GM12891 (cell line): ENCODE measurements at regions not wholly inside any gene's neighbourhood (a gene's known extent, or its start where the extent isn't known, plus 50 kb on each side); places are given as distances from the start of the nearest gene placed in this dataset.

ENCODE experiments used
- POLR2A ChIP-seq: IDR thresholded peaks from 2 replicates; pipeline ENCODE4 v1.6.1; 2011; ENCODE audit warnings: low read depth, low read length, control low read depth
- POLR2AphosphoS5 ChIP-seq: IDR thresholded peaks from 2 replicates; pipeline ENCODE4 v1.6.1; 2011; ENCODE audit warnings: low read depth, low read length, control low read depth
- POU2F2 ChIP-seq: IDR thresholded peaks from 2 replicates; pipeline ENCODE4 v1.6.1; 2011; ENCODE audit warnings: low read depth, mild to moderate bottlenecking, control low read depth, low read length, moderate library complexity
- SPI1 ChIP-seq: IDR thresholded peaks from 2 replicates; pipeline ENCODE4 v1.6.1; 2011; ENCODE audit warnings: low read depth, low read length, control low read depth
- TAF1 ChIP-seq: IDR thresholded peaks from 2 replicates; pipeline ENCODE4 v1.6.1; 2011; ENCODE audit warnings: low read depth, low read length, control low read depth

DNA sequence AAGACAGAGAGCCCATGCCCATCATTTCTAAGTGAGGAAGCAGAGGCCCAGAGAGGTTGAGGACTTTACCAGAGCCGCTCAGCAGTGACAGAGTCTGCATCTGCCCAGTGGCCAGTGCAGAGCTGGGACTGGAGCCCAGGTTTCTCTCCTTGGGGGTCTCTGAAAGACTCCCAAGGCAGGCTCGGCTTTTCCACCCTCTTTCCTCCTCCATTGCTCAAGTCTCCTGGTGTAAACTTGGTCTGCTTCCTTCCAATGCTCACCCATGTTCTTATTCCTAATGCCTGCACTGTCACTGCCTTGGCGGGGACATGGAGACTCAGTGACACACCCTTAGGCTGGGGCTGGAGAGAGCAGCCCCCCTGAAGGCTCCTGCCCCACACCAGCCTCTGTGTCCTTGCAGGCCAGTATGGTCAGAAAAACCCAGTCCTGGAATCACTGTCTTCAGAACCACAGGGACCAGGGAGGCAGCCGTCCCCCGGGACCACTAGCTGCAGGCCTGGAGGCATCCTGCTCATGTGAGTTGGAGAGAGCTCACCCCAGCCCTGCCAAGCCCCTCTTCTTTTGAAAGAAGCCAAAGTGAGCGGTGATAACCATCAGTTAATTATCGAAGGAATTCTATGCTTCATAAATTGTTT, 211.0 kb upstream of the ZNF536 start:
- TF ChIP-seq POLR2A (no peak), TAF1 (no peak), POU2F2 (no peak), POLR2AphosphoS5 (no peak), SPI1 (no peak)
